HG02623 (cell line): ENCODE measurements at regions not wholly inside any gene's neighbourhood (a gene's known extent, or its start where the extent isn't known, plus 50 kb on each side); places are given as distances from the start of the nearest gene placed in this dataset.

Experiments used
- ATAC-seq: cut with Tn5 transposase; IDR thresholded peaks from one replicate; pipeline ENCODE4 v1.9.1; 2021; ENCODE audit warnings: moderate library complexity; ENCODE audit not compliant: unreplicated experiment

- ATAC-seq = no peak
These were observed 377.8 kb downstream of the KCTD8 start for GRCh38 chr4:44070843-44071242.

- no peak for ATAC-seq
These were observed 376.4 kb downstream of the KCTD8 start for GRCh38 chr4:44071959-44072955.

- ATAC-seq = no peak
These were observed 361.9 kb downstream of the KCTD8 start for GRCh38 chr4:44086753-44087152.

GRCh38 chr4:44093390-44093789 is 355.2 kb downstream of the KCTD8 start:
- ATAC-seq = no peak

GRCh38 chr4:44098973-44099372 is 349.6 kb downstream of the KCTD8 start:
- no peak for ATAC-seq

- no peak for ATAC-seq
These were observed 348.2 kb downstream of the KCTD8 start for GRCh38 chr4:44100456-44100855.

- no peak for ATAC-seq
These were observed 329.5 kb downstream of the KCTD8 start for GRCh38 chr4:44118971-44119680.

- ATAC-seq = no peak
These were observed 328.0 kb downstream of the KCTD8 start for GRCh38 chr4:44120646-44121045.

- no peak for ATAC-seq
These were observed 327.4 kb downstream of the KCTD8 start for GRCh38 chr4:44121210-44121609.
